ENCODE measurements at regions not wholly inside any gene's neighbourhood (a gene's known extent, or its start where the extent isn't known, plus 50 kb on each side); places are given as distances from the start of the nearest gene placed in this dataset.

DNA sequence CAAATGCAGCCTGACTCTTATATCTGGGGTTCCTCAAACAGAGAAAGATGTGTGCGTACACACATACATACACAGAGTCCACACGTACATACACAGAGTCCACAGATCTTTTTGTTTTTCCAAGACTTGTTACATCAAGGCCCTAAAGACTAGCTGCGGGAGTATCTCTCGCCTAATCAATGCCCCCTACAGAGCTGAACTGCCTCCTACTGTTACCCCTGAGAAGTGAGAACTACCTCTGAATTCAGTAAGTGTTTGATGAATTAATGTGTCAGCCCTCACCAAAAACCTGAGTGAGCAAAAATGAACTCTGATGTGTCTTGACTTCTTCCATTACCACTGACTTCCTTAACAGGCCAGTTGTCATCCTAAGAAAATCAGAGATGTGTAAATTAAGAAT, 351.2 kb downstream of the HHIPL2 start:
- TF ChIP-seq, protein P1, sequence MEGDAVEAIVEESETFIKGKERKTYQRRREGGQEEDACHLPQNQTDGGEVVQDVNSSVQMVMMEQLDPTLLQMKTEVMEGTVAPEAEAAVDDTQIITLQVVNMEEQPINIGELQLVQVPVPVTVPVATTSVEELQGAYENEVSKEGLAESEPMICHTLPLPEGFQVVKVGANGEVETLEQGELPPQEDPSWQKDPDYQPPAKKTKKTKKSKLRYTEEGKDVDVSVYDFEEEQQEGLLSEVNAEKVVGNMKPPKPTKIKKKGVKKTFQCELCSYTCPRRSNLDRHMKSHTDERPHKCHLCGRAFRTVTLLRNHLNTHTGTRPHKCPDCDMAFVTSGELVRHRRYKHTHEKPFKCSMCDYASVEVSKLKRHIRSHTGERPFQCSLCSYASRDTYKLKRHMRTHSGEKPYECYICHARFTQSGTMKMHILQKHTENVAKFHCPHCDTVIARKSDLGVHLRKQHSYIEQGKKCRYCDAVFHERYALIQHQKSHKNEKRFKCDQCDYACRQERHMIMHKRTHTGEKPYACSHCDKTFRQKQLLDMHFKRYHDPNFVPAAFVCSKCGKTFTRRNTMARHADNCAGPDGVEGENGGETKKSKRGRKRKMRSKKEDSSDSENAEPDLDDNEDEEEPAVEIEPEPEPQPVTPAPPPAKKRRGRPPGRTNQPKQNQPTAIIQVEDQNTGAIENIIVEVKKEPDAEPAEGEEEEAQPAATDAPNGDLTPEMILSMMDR (IDR thresholded peaks at IDR 0.05): no peak
- ATAC-seq: no peak
- intact Hi-C loops (cut with DNase I, micrococcal nuclease): no loop called here

GRCh38 chr1:222196288-222196687, 351.6 kb downstream of the HHIPL2 start:
- DNase-seq (no peak), ATAC-seq (no peak)
- no peaks in the 10 kb centered on the region for H3K36me3 ChIP-seq (ENCODE audit: low read depth)
- TF ChIP-seq, protein P1 (IDR thresholded peaks at IDR 0.05): no peak
- H3K4me3 ChIP-seq: no peak overlapping the region
- no peaks in the 10 kb centered on the region for H3K4me1 ChIP-seq (ENCODE audit: low read depth)
- H3K9me3 ChIP-seq: no peaks in the 10 kb centered on the region
- intact Hi-C loops (cut with DNase I, micrococcal nuclease): no loop called here

More for the DNA sequence above, 351.2 kb downstream of the HHIPL2 start:
- no peaks in the 10 kb centered on the region for H3K36me3 ChIP-seq (ENCODE audit: low read depth)
- H3K9me3 ChIP-seq: no peaks in the 10 kb centered on the region
- H3K4me3 ChIP-seq: no peak overlapping the region
- DNase-seq: no peak
- no peaks in the 10 kb centered on the region for H3K4me1 ChIP-seq (ENCODE audit: low read depth)

- DNase-seq (no peak), ATAC-seq (no peak)
- Histone ChIP-seq H3K4me3 (no peak overlapping the region), H3K36me3 (ENCODE audit: low read depth) (no peaks in the 10 kb centered on the region), H3K4me1 (ENCODE audit: low read depth) (no peaks in the 10 kb centered on the region), H3K9me3 (no peaks in the 10 kb centered on the region)
- TF ChIP-seq, protein P1 (IDR thresholded peaks at IDR 0.05): no peak
- intact Hi-C loops (cut with DNase I, micrococcal nuclease): no loop called here
Measured at GRCh38 chr1:222195857-222196256, 352.0 kb downstream of the HHIPL2 start.

DNA sequence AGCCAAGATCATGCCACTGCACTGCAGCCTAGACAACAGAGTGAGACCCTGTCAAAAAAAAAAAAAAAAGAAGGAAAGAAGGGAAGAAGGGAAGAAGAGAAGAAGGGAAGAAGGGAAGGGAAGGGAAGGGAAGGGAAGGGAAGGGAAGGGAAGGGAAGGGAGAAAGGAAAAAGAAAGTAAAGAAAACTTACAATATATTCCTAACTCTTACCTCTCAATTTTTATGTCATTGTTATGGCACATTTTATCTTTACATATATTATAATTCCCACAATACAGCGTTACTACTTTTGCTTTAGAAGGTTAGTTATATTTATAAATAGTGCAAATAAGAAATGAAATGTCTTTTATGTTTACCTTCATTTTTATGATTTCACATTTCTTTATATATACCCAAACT, 358.7 kb downstream of the HHIPL2 start:
- H3K4me1 ChIP-seq (ENCODE audit: low read depth): no peaks in the 10 kb centered on the region
- DNase-seq (no peak), ATAC-seq (no peak)
- no peak overlapping the region for H3K4me3 ChIP-seq
- intact Hi-C loops (cut with DNase I, micrococcal nuclease): no loop called here
- no peaks in the 10 kb centered on the region for H3K9me3 ChIP-seq
- TF ChIP-seq, protein P1 (IDR thresholded peaks at IDR 0.05): no peak
- no peaks in the 10 kb centered on the region for H3K36me3 ChIP-seq (ENCODE audit: low read depth)

GRCh38 chr1:222187566-222188332, 360.2 kb downstream of the HHIPL2 start:
- Histone ChIP-seq H3K9me3 (no peaks in the 10 kb centered on the region), H3K36me3 (ENCODE audit: low read depth) (no peaks in the 10 kb centered on the region), H3K4me3 (no peak overlapping the region), H3K4me1 (ENCODE audit: low read depth) (no peaks in the 10 kb centered on the region)
- intact Hi-C loops (cut with DNase I, micrococcal nuclease): no loop called here
- ATAC-seq: no peak
- TF ChIP-seq, protein P1 (IDR thresholded peaks at IDR 0.05): no peak
- DNase-seq: no peak

Measured in mucosa of descending colon (tissue), 3 donors.